Liver (tissue), 8 donors: ENCODE measurements at regions not wholly inside any gene's neighbourhood (a gene's known extent, or its start where the extent isn't known, plus 50 kb on each side); places are given as distances from the start of the nearest gene placed in this dataset.

ENCODE experiments used
- DNase-seq: peaks from one replicate; pipeline ENCODE4 v3.0.0-alpha.2; 2017; ENCODE audit warnings: low spot score
- H3K27ac ChIP-seq, 2 donors: one replicate each; pipeline ENCODE4 v1.7.0; 2013; ENCODE audit warnings: inconsistent platforms in 2 of 2, low read length in 2 of 2, control low read depth in 1 of 2, low read depth in 1 of 2, mild to moderate bottlenecking in 1 of 2
- H3K27me3 ChIP-seq, 4 donors: one replicate each; pipeline versions ENCODE4 v1.6.1 to v1.7.0; 2013; ENCODE audit warnings: low read length in 3 of 4, inconsistent platforms in 1 of 4, mild to moderate bottlenecking in 1 of 4, moderate library complexity in 1 of 4; ENCODE audit not compliant: control insufficient read depth in 4 of 4, insufficient read depth in 4 of 4
- H3K36me3 ChIP-seq, 4 donors: one replicate each; pipeline versions ENCODE4 v1.6.1 to v1.7.0; 2013; ENCODE audit warnings: low read length in 3 of 4, mild to moderate bottlenecking in 3 of 4, low read depth in 1 of 4, moderate library complexity in 1 of 4; ENCODE audit not compliant: control insufficient read depth in 4 of 4, insufficient read depth in 3 of 4
- H3K4me1 ChIP-seq, 4 donors: one replicate each; pipeline versions ENCODE4 v1.6.1 to v1.7.0; 2013; ENCODE audit warnings: low read length in 3 of 4, mild to moderate bottlenecking in 3 of 4, moderate library complexity in 1 of 4; ENCODE audit not compliant: control insufficient read depth in 4 of 4, insufficient read depth in 4 of 4
- H3K4me3 ChIP-seq, 3 donors: one replicate each; pipeline versions ENCODE4 v1.6.1 to v1.7.0; 2013; ENCODE audit warnings: low read length in 3 of 3, control low read depth in 1 of 3, low read depth in 1 of 3, mild to moderate bottlenecking in 1 of 3
- H3K9ac ChIP-seq, 2 donors: one replicate each; pipeline ENCODE4 v1.7.0; 2013; ENCODE audit warnings: low read length in 2 of 2, mild to moderate bottlenecking in 2 of 2, moderate library complexity in 2 of 2, control low read depth in 1 of 2, low read depth in 1 of 2
- H3K9me3 ChIP-seq, 4 donors: one replicate each; pipeline versions ENCODE4 v1.6.1 to v1.7.0; 2013; ENCODE audit warnings: low read length in 3 of 4; ENCODE audit not compliant: control insufficient read depth in 4 of 4
- EGR1 ChIP-seq, 2 donors: IDR thresholded peaks; 2 replicates each; pipeline ENCODE4 v1.6.1; 2016 to 2018; ENCODE audit warnings: antibody characterized with exemption in 2 of 2, low read depth in 2 of 2
- FOXA1 ChIP-seq: IDR thresholded peaks from 2 replicates; pipeline ENCODE4 v1.6.1; 2016; ENCODE audit warnings: antibody characterized with exemption
- FOXA2 ChIP-seq: IDR thresholded peaks from 2 replicates; pipeline ENCODE4 v1.6.1; 2016; ENCODE audit warnings: antibody characterized with exemption
- GABPA ChIP-seq, 2 donors: IDR thresholded peaks in 1 of 2; conservative IDR thresholded peaks in 1 of 2; 2 replicates each; pipeline ENCODE4 v1.6.1; 2016; ENCODE audit warnings: antibody characterized with exemption in 2 of 2, mild to moderate bottlenecking in 1 of 2, moderate library complexity in 1 of 2
- HNF4A ChIP-seq, 2 donors: conservative IDR thresholded peaks; 2 replicates each; pipeline ENCODE4 v1.6.1; 2016; ENCODE audit warnings: antibody characterized with exemption in 2 of 2, mild to moderate bottlenecking in 2 of 2
- HNF4G ChIP-seq: IDR thresholded peaks from 2 replicates; pipeline ENCODE4 v1.6.1; 2016; ENCODE audit warnings: antibody characterized with exemption
- JUND ChIP-seq, 2 donors: IDR thresholded peaks; 2 replicates each; pipeline ENCODE4 v1.6.1; 2016; ENCODE audit warnings: antibody characterized with exemption in 2 of 2
- MAX ChIP-seq: IDR thresholded peaks from 2 replicates; pipeline ENCODE4 v1.6.1; 2016; ENCODE audit warnings: antibody characterized with exemption
- NR2F2 ChIP-seq: IDR thresholded peaks from 2 replicates; pipeline ENCODE4 v1.6.1; 2016; ENCODE audit warnings: antibody characterized with exemption
- RAD21 ChIP-seq, 2 donors: IDR thresholded peaks; 2 replicates each; pipeline ENCODE4 v1.6.1; 2016; ENCODE audit warnings: antibody characterized with exemption in 2 of 2, mild to moderate bottlenecking in 2 of 2
- REST ChIP-seq: IDR thresholded peaks from 2 replicates; pipeline ENCODE4 v1.6.1; 2016; ENCODE audit warnings: antibody characterized with exemption, mild to moderate bottlenecking
- RXRA ChIP-seq, 2 donors: IDR thresholded peaks; 2 replicates each; pipeline ENCODE4 v1.6.1; 2017 to 2018; ENCODE audit warnings: antibody characterized with exemption in 2 of 2, mild to moderate bottlenecking in 1 of 2
- SP1 ChIP-seq: IDR thresholded peaks from 2 replicates; pipeline ENCODE4 v1.6.1; 2018; ENCODE audit warnings: antibody characterized with exemption, mild to moderate bottlenecking
- TAF1 ChIP-seq: conservative IDR thresholded peaks from 2 replicates; pipeline ENCODE4 v1.6.1; 2016; ENCODE audit warnings: antibody characterized with exemption, mild to moderate bottlenecking
- YY1 ChIP-seq: IDR thresholded peaks from 2 replicates; pipeline ENCODE4 v1.6.1; 2016; ENCODE audit warnings: antibody characterized with exemption, mild to moderate bottlenecking
- WGBS: extraction: QIAGEN DNeasy Blood & Tissue Kit; methylation state at CpG from one replicate; pipeline ENCODE4 v1.1.7; 2013; 5-methylcytosine and 5-hydroxymethylcytosine counted together
- TF ChIP-seq, protein P1 (sequence below): fragments of 150-350 bp; IDR thresholded peaks from 2 replicates; pipeline ENCODE4 v1.5.1; 2017; ENCODE audit warnings: improper control_type of control experiment, low read depth, low read length; ENCODE audit not compliant: missing input control
- TF ChIP-seq, protein P2 (sequence below): IDR thresholded peaks from 2 replicates; pipeline ENCODE4 v1.6.1; 2016; ENCODE audit warnings: antibody characterized with exemption
- TF ChIP-seq, protein P3 (sequence below): IDR thresholded peaks from 2 replicates; pipeline ENCODE4 v1.6.1; 2016; ENCODE audit warnings: antibody characterized with exemption
- donor health status: healthy.
- donor health status: healthy.
- donor health status: healthy.
- donor health status: healthy.
- donor health status: healthy.

- TF ChIP-seq, protein P1, sequence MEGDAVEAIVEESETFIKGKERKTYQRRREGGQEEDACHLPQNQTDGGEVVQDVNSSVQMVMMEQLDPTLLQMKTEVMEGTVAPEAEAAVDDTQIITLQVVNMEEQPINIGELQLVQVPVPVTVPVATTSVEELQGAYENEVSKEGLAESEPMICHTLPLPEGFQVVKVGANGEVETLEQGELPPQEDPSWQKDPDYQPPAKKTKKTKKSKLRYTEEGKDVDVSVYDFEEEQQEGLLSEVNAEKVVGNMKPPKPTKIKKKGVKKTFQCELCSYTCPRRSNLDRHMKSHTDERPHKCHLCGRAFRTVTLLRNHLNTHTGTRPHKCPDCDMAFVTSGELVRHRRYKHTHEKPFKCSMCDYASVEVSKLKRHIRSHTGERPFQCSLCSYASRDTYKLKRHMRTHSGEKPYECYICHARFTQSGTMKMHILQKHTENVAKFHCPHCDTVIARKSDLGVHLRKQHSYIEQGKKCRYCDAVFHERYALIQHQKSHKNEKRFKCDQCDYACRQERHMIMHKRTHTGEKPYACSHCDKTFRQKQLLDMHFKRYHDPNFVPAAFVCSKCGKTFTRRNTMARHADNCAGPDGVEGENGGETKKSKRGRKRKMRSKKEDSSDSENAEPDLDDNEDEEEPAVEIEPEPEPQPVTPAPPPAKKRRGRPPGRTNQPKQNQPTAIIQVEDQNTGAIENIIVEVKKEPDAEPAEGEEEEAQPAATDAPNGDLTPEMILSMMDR, result peak; percentile 67
- TF ChIP-seq RXRA (IDR thresholded peaks at IDR 0.05) (no peak), RAD21 (IDR thresholded peaks at IDR 0.05) (peak; percentile 67 to 72), HNF4G (no peak)
- WGBS, result 18% methylated on average over 4 of the region's 4 CpGs
- Histone ChIP-seq H3K4me1 (peaks cover 0 to 10% (median 5%) of the 10 kb centered on the region in 4 donors), H3K27me3 (no peaks in the 10 kb centered on the region), H3K4me3 (peak overlapping the region; percentile 39 to 73 (median 46)), H3K27ac (peak overlapping the region; percentile 16 to 77), H3K9me3 (no peaks in the 10 kb centered on the region), H3K9ac (no peak overlapping the region), H3K36me3 (no peaks in the 10 kb centered on the region)
- no peak for DNase-seq
These were observed 278.6 kb downstream of the ADGRA3 start for GRCh38 chr4:22237155-22237751.

DNA sequence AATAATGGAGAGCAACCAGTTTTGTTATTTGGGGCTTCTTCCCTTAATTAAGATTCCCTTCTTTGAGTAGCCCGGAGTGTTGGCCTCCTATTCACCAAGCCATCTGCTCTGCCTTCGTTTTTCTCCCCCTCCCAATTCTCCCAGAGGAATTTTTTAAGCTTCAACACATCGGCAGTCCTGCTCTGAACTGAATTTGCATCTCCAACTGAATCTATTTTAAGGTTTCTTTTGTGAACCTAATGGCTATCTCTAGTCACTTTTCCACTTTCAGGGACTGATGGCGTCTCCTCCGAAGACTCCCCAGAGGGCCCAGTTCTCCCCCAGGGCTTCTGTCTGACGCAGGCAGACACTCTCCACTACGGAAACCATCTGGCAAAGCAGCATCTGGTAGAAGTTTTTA, 280.2 kb downstream of the ADGRA3 start:
- no peak overlapping the region for H3K9ac ChIP-seq
- no peaks in the 10 kb centered on the region for H3K36me3 ChIP-seq
- H3K27me3 ChIP-seq, result no peaks in the 10 kb centered on the region
- H3K4me3 ChIP-seq, result no peak overlapping the region
- 78% methylated on average over 7 of the region's 7 CpGs for whole genome bisulfite sequencing
- DNase-seq, result no peak
- no peak for TF ChIP-seq JUND (IDR thresholded peaks at IDR 0.05)
- TF ChIP-seq TAF1, result no peak
- TF ChIP-seq FOXA1, result no peak
- no peak for TF ChIP-seq EGR1 (IDR thresholded peaks at IDR 0.05; ENCODE audit: low read depth in 2 of 2)
- no peak for TF ChIP-seq REST
- TF ChIP-seq SP1, result no peak
- TF ChIP-seq, protein P2, sequence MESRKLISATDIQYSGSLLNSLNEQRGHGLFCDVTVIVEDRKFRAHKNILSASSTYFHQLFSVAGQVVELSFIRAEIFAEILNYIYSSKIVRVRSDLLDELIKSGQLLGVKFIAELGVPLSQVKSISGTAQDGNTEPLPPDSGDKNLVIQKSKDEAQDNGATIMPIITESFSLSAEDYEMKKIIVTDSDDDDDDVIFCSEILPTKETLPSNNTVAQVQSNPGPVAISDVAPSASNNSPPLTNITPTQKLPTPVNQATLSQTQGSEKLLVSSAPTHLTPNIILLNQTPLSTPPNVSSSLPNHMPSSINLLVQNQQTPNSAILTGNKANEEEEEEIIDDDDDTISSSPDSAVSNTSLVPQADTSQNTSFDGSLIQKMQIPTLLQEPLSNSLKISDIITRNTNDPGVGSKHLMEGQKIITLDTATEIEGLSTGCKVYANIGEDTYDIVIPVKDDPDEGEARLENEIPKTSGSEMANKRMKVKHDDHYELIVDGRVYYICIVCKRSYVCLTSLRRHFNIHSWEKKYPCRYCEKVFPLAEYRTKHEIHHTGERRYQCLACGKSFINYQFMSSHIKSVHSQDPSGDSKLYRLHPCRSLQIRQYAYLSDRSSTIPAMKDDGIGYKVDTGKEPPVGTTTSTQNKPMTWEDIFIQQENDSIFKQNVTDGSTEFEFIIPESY, result no peak
- no peak for TF ChIP-seq RXRA (IDR thresholded peaks at IDR 0.05)
- no peak for TF ChIP-seq HNF4G
- no peak for TF ChIP-seq NR2F2
- no peak for TF ChIP-seq HNF4A (conservative IDR thresholded peaks at IDR 0.05)
- TF ChIP-seq, protein P1, result no peak
- no peak for TF ChIP-seq GABPA (IDR thresholded peaks at IDR 0.05 in 1 of 2, conservative IDR thresholded peaks at IDR 0.05 in 1 of 2)
- no peak for TF ChIP-seq YY1
- no peak for TF ChIP-seq MAX
- TF ChIP-seq RAD21 (IDR thresholded peaks at IDR 0.05), result no peak
- TF ChIP-seq FOXA2, result no peak
- TF ChIP-seq, protein P3, sequence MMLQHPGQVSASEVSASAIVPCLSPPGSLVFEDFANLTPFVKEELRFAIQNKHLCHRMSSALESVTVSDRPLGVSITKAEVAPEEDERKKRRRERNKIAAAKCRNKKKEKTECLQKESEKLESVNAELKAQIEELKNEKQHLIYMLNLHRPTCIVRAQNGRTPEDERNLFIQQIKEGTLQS, result no peak
- H3K4me1 ChIP-seq, result peaks cover 0 to 10% (median 5%) of the 10 kb centered on the region in 4 donors
- H3K9me3 ChIP-seq, result no peaks in the 10 kb centered on the region
- H3K27ac ChIP-seq, result no peak overlapping the region
